Large intestine (tissue), 3 donors: ENCODE measurements at regions not wholly inside any gene's neighbourhood (a gene's known extent, or its start where the extent isn't known, plus 50 kb on each side); places are given as distances from the start of the nearest gene placed in this dataset.

Experiments
- DNase-seq, 2 donors: peaks; one replicate each; pipeline versions ENCODE4 v3.0.0 to v3.0.0-alpha.2; 2013
- H3K27ac ChIP-seq: one replicate; pipeline ENCODE4 v1.5.1; 2013; ENCODE audit warnings: low read length
- H3K27me3 ChIP-seq: 2 replicates; pipeline ENCODE4 v1.6.1; 2013; ENCODE audit warnings: low read length; ENCODE audit not compliant: control insufficient read depth, insufficient read depth
- H3K36me3 ChIP-seq: 2 replicates; pipeline ENCODE4 v1.6.1; 2013; ENCODE audit warnings: low read length; ENCODE audit not compliant: control insufficient read depth, insufficient read depth
- H3K4me1 ChIP-seq: one replicate; pipeline ENCODE4 v1.6.1; 2013; ENCODE audit warnings: low read length; ENCODE audit not compliant: control insufficient read depth, insufficient read depth
- H3K4me3 ChIP-seq: one replicate; pipeline ENCODE4 v1.5.1; 2013; ENCODE audit warnings: low read length
- H3K9me3 ChIP-seq: one replicate; pipeline ENCODE4 v1.6.1; 2013; ENCODE audit warnings: mild to moderate bottlenecking, low read depth, low read length, moderate library complexity; ENCODE audit not compliant: control insufficient read depth
- WGBS: methylation state at CpG from one replicate; pipeline ENCODE4 v1.1.5; 2013; ENCODE audit warnings: low lambda C conversion rate; ENCODE audit not compliant: insufficient coverage; 5-methylcytosine and 5-hydroxymethylcytosine counted together

DNA sequence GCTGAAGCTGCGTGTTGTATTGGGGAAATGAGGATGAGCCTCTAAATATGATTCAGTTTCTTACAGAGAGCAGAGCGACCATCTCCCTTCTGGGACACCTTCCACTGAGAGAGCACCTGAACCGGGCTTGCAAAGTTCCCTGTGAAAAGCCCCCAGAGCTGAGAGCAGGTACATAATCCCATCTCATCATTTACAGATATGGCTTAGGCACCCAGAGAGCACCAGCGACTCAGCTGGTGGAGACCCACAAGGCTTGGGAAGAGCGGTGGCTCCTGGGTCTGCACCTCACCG, 324.3 kb upstream of the IRX4 start:
- no CpG with 5 or more reads among the region's 6 CpGs for WGBS
- H3K27me3 ChIP-seq: peaks cover 2% of the 10 kb centered on the region

GRCh38 chr5:2206293-2207108, 323.8 kb upstream of the IRX4 start:
- no peak overlapping the region for H3K4me3 ChIP-seq
- no peaks in the 10 kb centered on the region for H3K9me3 ChIP-seq
- no peaks in the 10 kb centered on the region for H3K36me3 ChIP-seq
- peaks cover 2% of the 10 kb centered on the region for H3K27me3 ChIP-seq
- no peaks in the 10 kb centered on the region for H3K4me1 ChIP-seq
- H3K27ac ChIP-seq: no peak overlapping the region
- WGBS: 80% methylated on average over 6 of the region's 28 CpGs
- no peak for DNase-seq

More for the DNA sequence above, 324.3 kb upstream of the IRX4 start:
- no peaks in the 10 kb centered on the region for H3K36me3 ChIP-seq
- no peak overlapping the region for H3K4me3 ChIP-seq
- H3K4me1 ChIP-seq: no peaks in the 10 kb centered on the region
- no peaks in the 10 kb centered on the region for H3K9me3 ChIP-seq
- DNase-seq: no peak
- H3K27ac ChIP-seq: no peak overlapping the region

- Histone ChIP-seq H3K27me3 (peaks cover 2% of the 10 kb centered on the region), H3K4me3 (no peak overlapping the region), H3K4me1 (no peaks in the 10 kb centered on the region), H3K36me3 (no peaks in the 10 kb centered on the region), H3K9me3 (no peaks in the 10 kb centered on the region), H3K27ac (no peak overlapping the region)
- 87% methylated on average over 3 of the region's 34 CpGs for WGBS
- no peak for DNase-seq
These were observed 323.0 kb upstream of the IRX4 start for GRCh38 chr5:2205596-2206226.

GRCh38 chr5:2205185-2205585, 322.5 kb upstream of the IRX4 start:
- 100% methylated on average over 3 of the region's 14 CpGs for WGBS
- Histone ChIP-seq H3K27ac (no peak overlapping the region), H3K9me3 (no peaks in the 10 kb centered on the region), H3K4me1 (no peaks in the 10 kb centered on the region), H3K27me3 (peaks cover 2% of the 10 kb centered on the region), H3K4me3 (no peak overlapping the region), H3K36me3 (no peaks in the 10 kb centered on the region)
- no peak for DNase-seq

DNA sequence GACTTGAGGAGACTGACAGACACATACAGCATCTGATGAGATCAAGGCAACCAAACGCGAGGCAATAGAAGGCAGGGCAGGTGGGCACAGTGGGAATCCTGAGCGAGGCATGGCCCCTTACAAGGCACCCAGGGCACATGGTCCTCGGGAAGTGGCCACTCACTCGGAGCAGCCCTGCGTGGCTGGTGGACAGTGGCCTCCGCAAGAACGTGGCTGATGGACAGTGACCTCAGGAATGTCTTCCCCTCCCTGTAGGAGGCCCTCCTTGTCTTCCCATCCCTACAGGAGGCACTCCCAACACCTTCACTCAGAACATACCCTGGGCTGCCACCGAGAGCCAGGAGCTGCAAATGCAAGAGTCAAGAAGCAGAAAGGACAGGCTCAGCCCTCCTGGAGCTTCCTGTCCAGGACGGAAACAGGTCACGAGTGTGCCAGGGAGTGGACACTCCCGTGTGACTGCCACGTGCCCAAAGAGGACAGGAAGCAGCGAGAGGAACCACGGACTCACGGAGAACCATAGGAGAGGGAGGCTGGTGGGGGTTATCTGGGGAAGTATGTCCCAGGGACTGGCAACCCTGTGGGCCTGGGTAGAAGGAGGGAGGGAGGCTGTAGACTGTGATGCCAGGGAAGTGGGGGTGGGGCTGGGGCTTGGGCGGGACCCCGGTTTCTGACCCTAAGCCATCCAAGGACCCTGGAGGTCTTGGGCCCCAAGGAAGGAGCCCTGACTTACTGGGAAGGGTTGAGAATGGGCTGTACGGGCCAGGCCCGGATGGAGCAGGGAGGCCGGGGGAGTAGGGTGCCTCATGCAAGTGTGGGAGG, 321.9 kb upstream of the IRX4 start:
- no peaks in the 10 kb centered on the region for H3K36me3 ChIP-seq
- H3K4me1 ChIP-seq: no peaks in the 10 kb centered on the region
- peaks cover 2% of the 10 kb centered on the region for H3K27me3 ChIP-seq
- WGBS: 100% methylated on average over 4 of the region's 21 CpGs
- H3K9me3 ChIP-seq: no peaks in the 10 kb centered on the region
- H3K4me3 ChIP-seq: no peak overlapping the region
- no peak for DNase-seq
- no peak overlapping the region for H3K27ac ChIP-seq

GRCh38 chr5:2203774-2204173, 321.0 kb upstream of the IRX4 start:
- Histone ChIP-seq H3K4me3 (no peak overlapping the region), H3K27ac (no peak overlapping the region), H3K27me3 (peaks cover 2% of the 10 kb centered on the region), H3K4me1 (no peaks in the 10 kb centered on the region), H3K9me3 (no peaks in the 10 kb centered on the region), H3K36me3 (no peaks in the 10 kb centered on the region)
- 92% methylated on average over 2 of the region's 3 CpGs for WGBS
- DNase-seq: no peak

GRCh38 chr5:2201832-2202231, 319.1 kb upstream of the IRX4 start:
- no peaks in the 10 kb centered on the region for H3K4me1 ChIP-seq

DNA sequence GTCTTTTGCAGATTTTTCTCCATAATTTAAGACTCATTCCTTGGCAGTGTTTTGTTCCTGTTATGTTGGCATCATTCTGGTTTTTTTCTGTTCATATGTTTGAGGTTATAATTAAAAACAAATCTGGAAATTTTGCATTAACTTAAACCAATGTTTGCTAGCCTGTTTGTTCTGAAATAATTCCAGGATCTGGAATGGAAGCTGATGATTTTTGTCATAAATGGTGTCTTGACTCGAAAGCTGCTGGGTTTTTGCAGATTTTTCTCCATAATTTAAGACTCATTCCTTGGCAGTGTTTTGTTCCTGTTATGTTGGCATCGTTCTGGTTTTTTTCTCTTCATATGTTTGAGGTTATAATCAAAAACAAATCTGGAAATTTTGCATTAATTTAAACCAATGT, 318.7 kb upstream of the IRX4 start:
- H3K36me3 ChIP-seq: no peaks in the 10 kb centered on the region
- H3K27me3 ChIP-seq: peaks cover 2% of the 10 kb centered on the region
- no peaks in the 10 kb centered on the region for H3K9me3 ChIP-seq
- H3K4me3 ChIP-seq: no peak overlapping the region
- H3K4me1 ChIP-seq: no peaks in the 10 kb centered on the region
- H3K27ac ChIP-seq: no peak overlapping the region
- DNase-seq: no peak
- 90% methylated on average over 2 of the region's 2 CpGs for WGBS

More at GRCh38 chr5:2201832-2202231, 319.1 kb upstream of the IRX4 start:
- Histone ChIP-seq H3K4me3 (no peak overlapping the region), H3K9me3 (no peaks in the 10 kb centered on the region), H3K27ac (no peak overlapping the region), H3K27me3 (peaks cover 2% of the 10 kb centered on the region), H3K36me3 (no peaks in the 10 kb centered on the region)
- no CpG with 5 or more reads among the region's 9 CpGs for WGBS
- no peak for DNase-seq

DNA sequence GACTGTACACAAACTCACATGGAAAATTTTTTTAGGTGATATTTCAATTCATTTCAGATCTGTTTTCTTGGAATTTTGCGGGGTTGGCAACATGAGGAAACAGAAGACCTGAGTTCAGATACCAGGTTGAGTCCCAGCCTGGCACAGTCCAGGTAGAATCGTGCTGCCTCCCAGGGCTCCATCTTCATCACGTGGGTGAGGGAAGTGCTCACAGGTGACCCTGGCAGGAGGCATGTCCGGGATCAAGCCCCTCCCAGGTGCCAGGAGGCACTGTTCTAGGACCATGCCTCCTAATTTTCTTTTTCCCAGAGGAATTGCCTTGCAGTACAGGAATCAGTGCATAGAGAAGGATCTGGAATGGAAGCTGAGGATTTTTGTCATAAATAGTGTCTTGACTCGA, 318.3 kb upstream of the IRX4 start:
- Histone ChIP-seq H3K9me3 (no peaks in the 10 kb centered on the region), H3K4me3 (no peak overlapping the region), H3K36me3 (no peaks in the 10 kb centered on the region), H3K4me1 (no peaks in the 10 kb centered on the region), H3K27ac (no peak overlapping the region), H3K27me3 (peaks cover 2% of the 10 kb centered on the region)
- 92% methylated on average over 2 of the region's 5 CpGs for WGBS
- DNase-seq: no peak

GRCh38 chr5:2200261-2200950, 317.7 kb upstream of the IRX4 start:
- DNase-seq: no peak
- Histone ChIP-seq H3K9me3 (no peaks in the 10 kb centered on the region), H3K27me3 (peaks cover 2% of the 10 kb centered on the region), H3K36me3 (no peaks in the 10 kb centered on the region), H3K4me3 (no peak overlapping the region), H3K4me1 (no peaks in the 10 kb centered on the region), H3K27ac (no peak overlapping the region)
- WGBS: no CpG with 5 or more reads among the region's 15 CpGs
